HCT116 (cell line): ENCODE measurements at regions not wholly inside any gene's neighbourhood (a gene's known extent, or its start where the extent isn't known, plus 50 kb on each side); places are given as distances from the start of the nearest gene placed in this dataset.

Experiments used
- ATAC-seq: fragments of 200-7000 bp; cut with Tn5 transposase; 2 replicates; pipeline ENCODE4 v1.9.1; 2020; ENCODE audit warnings: mild to moderate bottlenecking, moderate library complexity
- BruUV-seq: library from RNA; stranded (reverse); fragments of 400-500 nt; replicated peaks from 2 replicates; lab custom pipeline; 2021; lab: Mats Ljungman, UMichigan
- CTCF ChIA-PET: fragments of 300-600 bp; sonication (Branson Sonifier 250); formaldehyde crosslinking; loops from one replicate; lab custom pipeline; 2021; ENCODE audit warnings: antibody characterized with exemption; lab: Charles Lee
- POLR2A ChIA-PET: fragments of 300-600, 350-600 bp; sonication (Branson Sonifier 250); formaldehyde crosslinking; loops from one replicate; lab custom pipeline; 2021; ENCODE audit warnings: antibody characterized with exemption; lab: Charles Lee
- RAD21 ChIA-PET, 2 experiments: fragments of 300-600 bp; sonication (Branson Sonifier 250); formaldehyde crosslinking; loops; one replicate each; lab custom pipeline; 2023; ENCODE audit warnings: low total read pairs in 2 of 2; ENCODE audit not compliant: uncharacterized antibody in 2 of 2, unreplicated experiment in 2 of 2, low non-redundant PET in 1 of 2; lab: Charles Lee
- DNase-seq: peaks from one replicate; pipeline ENCODE4 v3.0.0-alpha.2; 2010; ENCODE audit warnings: low read depth, low spot score
- H2AFZ ChIP-seq: fragments of 200-600 bp; shearing (Covaris generic), sonication (generic); 2 replicates; pipeline ENCODE4 v1.6.1; 2017; ENCODE audit warnings: low read depth, mixed run types, mixed read lengths, antibody characterized with exemption, low read length; ENCODE audit not compliant: poor library complexity, severe bottlenecking
- H3K27ac ChIP-seq: 2 replicates; pipeline ENCODE4 v1.5.1; 2012; ENCODE audit warnings: low read depth, low read length
- H3K27me3 ChIP-seq: fragments of 200-600 bp; sonication (generic); 2 replicates; pipeline ENCODE4 v1.6.1; 2016; ENCODE audit warnings: mixed run types, low read length, mixed read lengths; ENCODE audit not compliant: insufficient read depth
- H3K36me3 ChIP-seq, 2 experiments: fragments of 200-500 bp in 1 of 2; fragments of 200-600 bp in 1 of 2; sonication (Bioruptor generic) in 1 of 2; sonication (generic) in 1 of 2; 2 replicates each; pipeline versions ENCODE4 v1.5.1 to v1.6.1; 2014 to 2016; ENCODE audit warnings: low read length in 2 of 2, inconsistent platforms in 1 of 2, mixed read lengths in 1 of 2, mixed run types in 1 of 2; ENCODE audit not compliant: insufficient read depth in 2 of 2, control insufficient read depth in 1 of 2
- H3K4me1 ChIP-seq, 2 experiments: fragments of 200-600 bp in 1 of 2; sonication (generic) in 1 of 2; 2 replicates each; pipeline versions ENCODE4 v1.5.1 to v1.6.1; 2012 to 2017; ENCODE audit warnings: low read length in 2 of 2, inconsistent platforms in 1 of 2, mild to moderate bottlenecking in 1 of 2, mixed read lengths in 1 of 2, mixed run types in 1 of 2, moderate library complexity in 1 of 2; ENCODE audit not compliant: insufficient read depth in 2 of 2, control insufficient read depth in 1 of 2
- H3K4me2 ChIP-seq: fragments of 200-600 bp; sonication (generic); 2 replicates; pipeline ENCODE4 v1.6.1; 2017; ENCODE audit warnings: mixed run types, low read length, mixed read lengths
- H3K4me3 ChIP-seq, 2 experiments: fragments of 200-600 bp in 1 of 2; sonication (generic) in 1 of 2; replicated peaks in 1 of 2; 2 replicates each; pipeline ENCODE4 v1.5.1; 2011 to 2016; ENCODE audit warnings: low read length in 2 of 2, control low read depth in 1 of 2, low read depth in 1 of 2, mild to moderate bottlenecking in 1 of 2, mixed read lengths in 1 of 2, mixed run types in 1 of 2
- H3K79me2 ChIP-seq: fragments of 200-600 bp; sonication (generic); 2 replicates; pipeline ENCODE4 v1.6.1; 2017; ENCODE audit warnings: mild to moderate bottlenecking, mixed run types, low read length, moderate library complexity, mixed read lengths; ENCODE audit not compliant: insufficient read depth
- H3K9ac ChIP-seq: fragments of 200-600 bp; sonication (generic); 2 replicates; pipeline ENCODE4 v1.6.1; 2016; ENCODE audit warnings: low read length, mixed read lengths
- H3K9me2 ChIP-seq: fragments of 200-600 bp; sonication (generic), shearing (Covaris generic); 2 replicates; pipeline ENCODE4 v1.6.1; 2017; ENCODE audit warnings: mixed run types, mild to moderate bottlenecking, moderate library complexity; ENCODE audit not compliant: insufficient read depth
- H3K9me3 ChIP-seq, 2 experiments: fragments of 200-500 bp in 1 of 2; fragments of 200-600 bp in 1 of 2; sonication (Bioruptor generic) in 1 of 2; sonication (generic) in 1 of 2; 2 replicates each; pipeline ENCODE4 v1.6.1; 2014 to 2017; ENCODE audit warnings: low read length in 2 of 2, mixed read lengths in 2 of 2, inconsistent platforms in 1 of 2, low read depth in 1 of 2, mild to moderate bottlenecking in 1 of 2, mixed run types in 1 of 2, moderate library complexity in 1 of 2; ENCODE audit not compliant: control insufficient read depth in 1 of 2, insufficient read depth in 1 of 2
- H4K20me1 ChIP-seq: fragments of 200-600 bp; sonication (generic), shearing (Covaris generic); 2 replicates; pipeline ENCODE4 v1.6.1; 2017; ENCODE audit warnings: mixed run types, mild to moderate bottlenecking, moderate library complexity; ENCODE audit not compliant: insufficient read depth
- EGR1 ChIP-seq: IDR thresholded peaks from 2 replicates; pipeline ENCODE4 v1.6.1; 2012; ENCODE audit warnings: low read depth
- ELF1 ChIP-seq: IDR thresholded peaks from 2 replicates; pipeline ENCODE4 v1.6.1; 2012; ENCODE audit warnings: low read depth, borderline replicate concordance
- EZH2 ChIP-seq: fragments of 200-600 bp; sonication (generic); IDR thresholded peaks from 2 replicates; pipeline ENCODE4 v1.6.1; 2017; ENCODE audit warnings: antibody characterized with exemption, mixed run types
- FOSL1 ChIP-seq: IDR thresholded peaks from 2 replicates; pipeline ENCODE4 v1.6.1; 2012; ENCODE audit warnings: low read depth
- POLR2AphosphoS5 ChIP-seq: IDR thresholded peaks from 2 replicates; pipeline ENCODE4 v1.6.1; 2011; ENCODE audit warnings: mild to moderate bottlenecking, low read depth, low read length, moderate library complexity
- ZFX ChIP-seq: fragments of 450-650 bp; IDR thresholded peaks from 2 replicates; pipeline ENCODE4 v1.6.1; 2017
- intact Hi-C: fragments of 100-400 bp; cut with micrococcal nuclease; formaldehyde crosslinking; loops from 2 replicates; pipeline ENCODE4 v1.10.0; 2022

DNA sequence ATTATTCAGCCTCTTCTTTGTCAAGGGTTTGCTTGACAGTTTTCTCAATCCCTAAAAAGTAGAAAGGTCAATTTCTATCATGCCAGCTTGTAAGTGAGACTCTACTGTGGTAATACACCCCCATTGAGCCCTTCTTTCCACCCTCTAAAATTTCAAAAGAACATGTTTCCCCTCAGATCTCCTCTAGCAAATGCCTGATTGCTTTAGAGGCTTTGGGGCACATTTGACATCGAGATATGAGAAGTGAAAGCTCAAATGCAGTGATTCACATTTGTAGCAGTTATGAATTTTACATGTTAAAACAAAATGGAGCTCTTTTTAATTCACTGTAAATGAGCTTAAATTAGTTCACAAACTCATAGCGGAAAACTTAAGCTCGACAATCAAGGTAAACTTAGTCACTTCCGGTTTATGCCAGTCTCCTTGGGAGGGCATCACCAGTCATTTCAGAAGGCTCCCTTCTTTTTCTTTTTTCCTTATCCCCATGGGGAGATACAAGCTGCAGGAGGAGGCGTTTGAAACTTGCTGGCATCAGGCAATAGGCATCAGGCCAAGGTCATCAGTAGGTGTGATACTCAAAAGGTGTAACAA is 55.3 kb upstream of the ADO start:
- RAD21 ChIA-PET: interaction anchor here in 1 of 2 experiments (0.8 kb wide), 1 partner anchor 12 kb away, joined by 3 read pairs; no protein-coding TSS in a partner anchor
- no peaks in the 10 kb centered on the region for H3K36me3 ChIP-seq

More for the DNA sequence above, 55.3 kb upstream of the ADO start:
- H3K27me3 ChIP-seq: no peaks in the 10 kb centered on the region
- no peak for TF ChIP-seq EGR1
- TF ChIP-seq POLR2AphosphoS5: no peak
- TF ChIP-seq ELF1: no peak
- TF ChIP-seq EZH2: no peak
- TF ChIP-seq ZFX: no peak
- TF ChIP-seq FOSL1: no peak
- TF ChIP-seq, all 23 proteins: peak for 0
- Histone ChIP-seq H3K9me2 (no peaks in the 10 kb centered on the region), H4K20me1 (no peaks in the 10 kb centered on the region), H3K9me3 (no peaks in the 10 kb centered on the region), H3K4me2 (no peak overlapping the region), H3K4me3 (no peak overlapping the region), H3K27ac (no peak overlapping the region), H3K79me2 (no peaks in the 10 kb centered on the region), H3K4me1 (no peaks in the 10 kb centered on the region), H3K9ac (no peak overlapping the region), H2AFZ (no peak overlapping the region)
- ChIA-PET POLR2A (no interaction called here), CTCF (no interaction called here)
- ATAC-seq: no peak
- no peak for DNase-seq
- intact Hi-C loops: no loop called here
- BruUV-seq: no TSS peak
